ENCODE measurements at regions not wholly inside any gene's neighbourhood (a gene's known extent, or its start where the extent isn't known, plus 50 kb on each side); places are given as distances from the start of the nearest gene placed in this dataset.

- no peak for DNase-seq (ENCODE audit: low spot score)
These were observed 134.6 kb upstream of the BOD1L1 start for GRCh38 chr4:13762130-13762529.

GRCh38 chr4:13763707-13764106 lies 136.2 kb upstream of the BOD1L1 start:
- DNase-seq (ENCODE audit: low spot score), result no peak
- TF ChIP-seq CTCF (IDR thresholded peaks at IDR 0.05; ENCODE audit: extremely low read depth, missing control alignments), result no peak

More at GRCh38 chr4:13762130-13762529, 134.6 kb upstream of the BOD1L1 start:
- no peak for TF ChIP-seq CTCF (IDR thresholded peaks at IDR 0.05; ENCODE audit: extremely low read depth, missing control alignments)

- DNase-seq (ENCODE audit: low spot score), result no peak
- no peak for TF ChIP-seq CTCF (IDR thresholded peaks at IDR 0.05; ENCODE audit: extremely low read depth, missing control alignments)
These were observed 138.0 kb upstream of the BOD1L1 start for GRCh38 chr4:13765539-13765938.

- no peak for TF ChIP-seq CTCF (IDR thresholded peaks at IDR 0.05; ENCODE audit: extremely low read depth, missing control alignments)
- no peak for DNase-seq (ENCODE audit: low spot score)
These were observed 139.4 kb upstream of the BOD1L1 start for GRCh38 chr4:13766761-13767540.

- no peak for DNase-seq (ENCODE audit: low spot score)
- no peak for TF ChIP-seq CTCF (IDR thresholded peaks at IDR 0.05; ENCODE audit: extremely low read depth, missing control alignments)
These were observed 149.8 kb upstream of the BOD1L1 start for GRCh38 chr4:13777341-13777740.

- DNase-seq (ENCODE audit: low spot score), result no peak
- no peak for TF ChIP-seq CTCF (IDR thresholded peaks at IDR 0.05; ENCODE audit: extremely low read depth, missing control alignments)
These were observed 150.8 kb upstream of the BOD1L1 start for GRCh38 chr4:13778367-13778766.

- TF ChIP-seq CTCF (IDR thresholded peaks at IDR 0.05; ENCODE audit: extremely low read depth, missing control alignments), result no peak
- no peak for DNase-seq (ENCODE audit: low spot score)
These were observed 154.7 kb upstream of the BOD1L1 start for GRCh38 chr4:13782231-13782630.

All from GM20000 (cell line).